T-cell (primary cell): ENCODE measurements at regions not wholly inside any gene's neighbourhood (a gene's known extent, or its start where the extent isn't known, plus 50 kb on each side); places are given as distances from the start of the nearest gene placed in this dataset.
"Not testable (repeated sequence)": the region's sequence is repeated elsewhere in the genome, so short reads cannot be mapped to it uniquely, and the experiment has no call there.

Experiments used
- ATAC-seq, 4 experiments: fragments of 200-7000 bp in 3 of 4; fragments of 150-1000 bp in 1 of 4; cut with Tn5 transposase; replicated peaks in 1 of 4; 1 replicate in 3 of 4; 2 replicates in 1 of 4; pipeline ENCODE4 v1.10.0; 2021; ENCODE audit warnings: moderate library complexity in 3 of 4, mild to moderate bottlenecking in 2 of 4, moderate number of reproducible peaks in 1 of 4
- CTCF ChIA-PET, 2 donors: fragments of 300-600 bp; sonication (Branson Sonifier 250); formaldehyde crosslinking; loops; one replicate each; lab custom pipeline; 2022; ENCODE audit warnings: antibody characterized with exemption in 2 of 2; lab: Charles Lee
- POLR2A ChIA-PET, 2 donors: fragments of 300-600 bp; sonication (Branson Sonifier 250); formaldehyde crosslinking; loops; one replicate each; lab custom pipeline; 2022; ENCODE audit warnings: antibody characterized with exemption in 2 of 2; lab: Charles Lee
- DNase-seq, 35 experiments: peaks; one replicate each; pipeline versions ENCODE4 v3.0.0 to v3.0.0-alpha.2; 2013 to 2023
- H3K27ac ChIP-seq: one replicate; pipeline ENCODE4 v1.5.1; 2013; ENCODE audit warnings: low read length
- H3K27me3 ChIP-seq, 2 experiments: replicated peaks in 1 of 2; 1 replicate in 1 of 2; 2 replicates in 1 of 2; pipeline versions ENCODE4 v1.6.1 to v1.7.0; 2013; ENCODE audit warnings: low read length in 1 of 2, mixed read lengths in 1 of 2; ENCODE audit not compliant: control insufficient read depth in 2 of 2, insufficient read depth in 2 of 2; ENCODE audit errors: extremely low read depth in 1 of 2
- H3K36me3 ChIP-seq, 2 donors: 1 replicate in 1 of 2; 2 replicates in 1 of 2; pipeline versions ENCODE4 v1.6.1 to v1.7.0; 2013; ENCODE audit warnings: low read length in 1 of 2; ENCODE audit not compliant: control insufficient read depth in 2 of 2, insufficient read depth in 1 of 2; ENCODE audit errors: extremely low read depth in 1 of 2
- H3K4me1 ChIP-seq, 2 experiments: 1 replicate in 1 of 2; 2 replicates in 1 of 2; pipeline versions ENCODE4 v1.6.1 to v1.7.0; 2013; ENCODE audit warnings: low read length in 2 of 2, mixed read lengths in 1 of 2; ENCODE audit not compliant: insufficient read depth in 2 of 2, control insufficient read depth in 1 of 2; ENCODE audit errors: extremely low read depth in 1 of 2
- H3K4me3 ChIP-seq, 2 donors: 1 replicate in 1 of 2; 2 replicates in 1 of 2; pipeline versions ENCODE4 v1.5.1 to v1.7.0; 2013; ENCODE audit warnings: mild to moderate bottlenecking in 2 of 2, low read length in 1 of 2, moderate library complexity in 1 of 2; ENCODE audit not compliant: control insufficient read depth in 1 of 2; ENCODE audit errors: extremely low read depth in 1 of 2
- H3K9me3 ChIP-seq: 2 replicates; pipeline ENCODE4 v1.7.0; 2013
- H3K27ac Mint-ChIP-seq, 2 donors: one replicate each; pipeline ENCODE4 v1.8.0; 2020 to 2021; ENCODE audit warnings: mild to moderate bottlenecking in 2 of 2, mixed read lengths in 2 of 2
- H3K27me3 Mint-ChIP-seq, 2 donors: one replicate each; pipeline ENCODE4 v1.8.0; 2021 to 2022; ENCODE audit warnings: mixed read lengths in 2 of 2
- H3K36me3 Mint-ChIP-seq: one replicate; pipeline ENCODE4 v1.8.0; 2021; ENCODE audit warnings: mixed read lengths
- H3K4me1 Mint-ChIP-seq, 3 donors: one replicate each; pipeline ENCODE4 v1.8.0; 2020 to 2022; ENCODE audit warnings: mixed read lengths in 3 of 3, mild to moderate bottlenecking in 1 of 3
- H3K4me3 Mint-ChIP-seq, 3 donors: one replicate each; pipeline ENCODE4 v1.8.0; 2020 to 2022; ENCODE audit warnings: mild to moderate bottlenecking in 3 of 3, mixed read lengths in 3 of 3, moderate library complexity in 3 of 3
- H3K9me3 Mint-ChIP-seq, 3 donors: one replicate each; pipeline ENCODE4 v1.8.0; 2020 to 2022; ENCODE audit warnings: mixed read lengths in 3 of 3
- WGBS: methylation state at CpG from one replicate; pipeline ENCODE4 v1.1.5; 2013; ENCODE audit warnings: missing lambda C conversion rate; ENCODE audit not compliant: insufficient coverage; 5-methylcytosine and 5-hydroxymethylcytosine counted together

- H3K27me3 Mint-ChIP-seq, result no peaks in the 10 kb centered on the region
- no peak overlapping the region for H3K4me3 ChIP-seq
- no peaks in the 10 kb centered on the region for H3K36me3 ChIP-seq
- ChIA-PET POLR2A (no interaction called here), CTCF (interaction anchor here in 1 of 2 donors (0.5 kb wide), 1 partner anchor 1516 kb away, joined by 3 read pairs; no protein-coding TSS in a partner anchor)
- no peaks in the 10 kb centered on the region for H3K4me1 Mint-ChIP-seq
- DNase-seq, result no peak
- WGBS, result 91% methylated on average over 8 of the region's 9 CpGs
- no peak overlapping the region for H3K4me3 Mint-ChIP-seq
- H3K27ac ChIP-seq, result no peak overlapping the region
- H3K27ac Mint-ChIP-seq, result no peak overlapping the region
- no peaks in the 10 kb centered on the region for H3K9me3 ChIP-seq
- no peaks in the 10 kb centered on the region for H3K4me1 ChIP-seq
- H3K9me3 Mint-ChIP-seq, result peaks cover 0 to 4% (median 0%) of the 10 kb centered on the region in 3 donors
- ATAC-seq, result no peak
- peaks cover 0 to 4% of the 10 kb centered on the region in 2 experiments for H3K27me3 ChIP-seq
- no peaks in the 10 kb centered on the region for H3K36me3 Mint-ChIP-seq
These were observed 84.6 kb upstream of the ATP8B1 start for GRCh38 chr18:57887543-57888383.

- Mint-ChIP-seq H3K4me3 (no peak overlapping the region), H3K27ac (no peak overlapping the region), H3K9me3 (peaks cover 0 to 4% (median 0%) of the 10 kb centered on the region in 3 donors), H3K27me3 (peaks cover 3% of the 10 kb centered on the region in 2 donors), H3K4me1 (peaks cover 0 to 5% (median 0%) of the 10 kb centered on the region in 3 donors), H3K36me3 (no peaks in the 10 kb centered on the region)
- DNase-seq (no peak), ATAC-seq (no peak)
- WGBS, result 100% methylated on average over 1 of the region's 1 CpG
- peaks cover 0 to 4% of the 10 kb centered on the region in 2 experiments for H3K4me1 ChIP-seq
- ChIA-PET CTCF (no interaction called here), POLR2A (no interaction called here)
- no peaks in the 10 kb centered on the region for H3K9me3 ChIP-seq
- H3K4me3 ChIP-seq, result no peak overlapping the region
- H3K27me3 ChIP-seq, result peaks cover 0 to 7% of the 10 kb centered on the region in 2 experiments
- no peak overlapping the region for H3K27ac ChIP-seq
- H3K36me3 ChIP-seq, result no peaks in the 10 kb centered on the region
These were observed 82.8 kb upstream of the ATP8B1 start for GRCh38 chr18:57885931-57886330.

- no peaks in the 10 kb centered on the region for H3K36me3 ChIP-seq
These were observed 79.3 kb upstream of the ATP8B1 start for GRCh38 chr18:57882465-57882864.

GRCh38 chr18:57881818-57882413, 78.8 kb upstream of the ATP8B1 start:
- Mint-ChIP-seq H3K27me3 (peaks cover 7 to 20% of the 10 kb centered on the region in 2 donors), H3K9me3 (peaks cover 4 to 7% (median 7%) of the 10 kb centered on the region in 3 donors), H3K27ac (no peak overlapping the region), H3K4me3 (no peak overlapping the region), H3K36me3 (no peaks in the 10 kb centered on the region), H3K4me1 (peaks cover 0 to 5% (median 0%) of the 10 kb centered on the region in 3 donors)
- 31% methylated on average over 5 of the region's 10 CpGs for WGBS
- ChIA-PET POLR2A (no interaction called here), CTCF (interaction anchor here (0.5 to 2.5 kb wide), 11 partner anchors 10 to 423 kb away, joined by 3 to 17 read pairs (median 4); no protein-coding TSS in a partner anchor)
- DNase-seq (peak in 34 of 35 experiments; percentile 8 to 67 (median 30)), ATAC-seq (peak; percentile 60 to 73 (median 63))
- Histone ChIP-seq H3K4me3 (no peak overlapping the region), H3K27me3 (peaks cover 0 to 7% of the 10 kb centered on the region in 2 experiments), H3K36me3 (no peaks in the 10 kb centered on the region), H3K27ac (no peak overlapping the region), H3K9me3 (no peaks in the 10 kb centered on the region), H3K4me1 (peaks cover 0 to 4% of the 10 kb centered on the region in 2 experiments)

More at GRCh38 chr18:57882465-57882864, 79.3 kb upstream of the ATP8B1 start:
- Mint-ChIP-seq H3K36me3 (no peaks in the 10 kb centered on the region), H3K4me1 (peaks cover 0 to 5% (median 0%) of the 10 kb centered on the region in 3 donors), H3K4me3 (no peak overlapping the region), H3K9me3 (peaks cover 4 to 7% (median 7%) of the 10 kb centered on the region in 3 donors), H3K27me3 (peaks cover 4 to 14% of the 10 kb centered on the region in 2 donors), H3K27ac (no peak overlapping the region)
- Histone ChIP-seq H3K4me1 (peaks cover 0 to 4% of the 10 kb centered on the region in 2 experiments), H3K9me3 (no peaks in the 10 kb centered on the region), H3K4me3 (no peak overlapping the region), H3K27ac (no peak overlapping the region), H3K27me3 (peaks cover 0 to 7% of the 10 kb centered on the region in 2 experiments)
- DNase-seq (no peak), ATAC-seq (no peak)
- 72% methylated on average over 3 of the region's 3 CpGs for WGBS
- POLR2A ChIA-PET, result no interaction called here
- CTCF ChIA-PET, result interaction anchor here (0.5 to 2.5 kb wide), 9 partner anchors 9 to 253 kb away, joined by 3 to 17 read pairs (median 4); no protein-coding TSS in a partner anchor

GRCh38 chr18:57879924-57880323, 76.8 kb upstream of the ATP8B1 start:
- H3K27ac ChIP-seq, H3K9me3 Mint-ChIP-seq, H3K4me1 Mint-ChIP-seq, ATAC-seq, H3K4me3 Mint-ChIP-seq, H3K27me3 ChIP-seq, POLR2A ChIA-PET, H3K36me3 Mint-ChIP-seq, H3K9me3 ChIP-seq, H3K4me3 ChIP-seq, H3K27ac Mint-ChIP-seq, DNase-seq, H3K36me3 ChIP-seq, CTCF ChIA-PET, H3K4me1 ChIP-seq: not testable (repeated sequence)
- peaks cover 7 to 26% of the 10 kb centered on the region in 2 donors for H3K27me3 Mint-ChIP-seq
- WGBS, result no CpG with 5 or more reads among the region's 4 CpGs

GRCh38 chr18:57869221-57869620, 66.1 kb upstream of the ATP8B1 start:
- Mint-ChIP-seq H3K9me3 (peaks cover 10 to 27% (median 13%) of the 10 kb centered on the region in 3 donors), H3K27ac (no peak overlapping the region), H3K4me1 (no peaks in the 10 kb centered on the region), H3K36me3 (no peaks in the 10 kb centered on the region), H3K4me3 (no peak overlapping the region), H3K27me3 (peaks cover 7 to 9% of the 10 kb centered on the region in 2 donors)
- peaks cover 0 to 7% of the 10 kb centered on the region in 2 experiments for H3K27me3 ChIP-seq
- CTCF ChIA-PET, result no interaction called here
- no peaks in the 10 kb centered on the region for H3K36me3 ChIP-seq
- H3K27ac ChIP-seq, result no peak overlapping the region
- ATAC-seq, result no peak
- DNase-seq, result no peak
- H3K9me3 ChIP-seq, result no peaks in the 10 kb centered on the region
- no peaks in the 10 kb centered on the region for H3K4me1 ChIP-seq
- POLR2A ChIA-PET, result no interaction called here
- no peak overlapping the region for H3K4me3 ChIP-seq
